ENCODE measurements at regions not wholly inside any gene's neighbourhood (a gene's known extent, or its start where the extent isn't known, plus 50 kb on each side); places are given as distances from the start of the nearest gene placed in this dataset.

GRCh38 chr12:127912035-127912665 is 354.8 kb upstream of the TMEM132C start:
- Histone ChIP-seq H3K9ac (ENCODE audit: low read length) (no peak overlapping the region), H3K27me3 (ENCODE audit: low read length) (no peaks in the 10 kb centered on the region), H3K79me2 (ENCODE audit: low read length) (no peaks in the 10 kb centered on the region), H3K4me1 (ENCODE audit: low read length) (no peaks in the 10 kb centered on the region), H3K4me2 (ENCODE audit: low read depth, low read length, poor library complexity, severe bottlenecking) (no peak overlapping the region), H4K20me1 (ENCODE audit: insufficient read depth, low read depth, low read length) (no peaks in the 10 kb centered on the region), H3K9me2 (replicated peaks; ENCODE audit: insufficient read depth, low read length) (no peaks in the 10 kb centered on the region), H2AFZ (ENCODE audit: low read length) (no peak overlapping the region), H3K36me3 (ENCODE audit: insufficient read depth, low read length) (no peaks in the 10 kb centered on the region), H3K9me3 (ENCODE audit: low read length) (no peaks in the 10 kb centered on the region), H3K27ac (ENCODE audit: low read length) (no peak overlapping the region), H3K4me3 (ENCODE audit: low read length) (no peak overlapping the region)
- no peak for DNase-seq

DNA sequence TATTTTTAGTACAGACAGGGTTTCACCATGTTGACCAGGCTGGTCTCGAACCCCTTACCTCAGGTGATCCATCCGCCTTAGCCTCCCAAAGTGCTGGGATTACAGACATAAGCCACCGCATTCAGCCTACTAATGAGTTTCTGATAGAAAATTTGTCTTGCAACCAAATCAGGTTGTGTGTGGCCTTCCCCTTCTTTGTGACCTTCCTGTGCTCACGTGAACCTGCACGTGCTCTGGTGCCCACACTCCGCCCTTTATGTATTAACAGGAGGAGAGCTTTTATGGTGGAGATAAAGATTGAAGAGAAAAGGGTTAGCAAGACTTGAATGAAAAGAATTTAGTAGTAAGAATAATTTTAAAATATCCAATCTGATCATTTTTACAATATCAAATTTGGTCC is 343.5 kb upstream of the TMEM132C start:
- Histone ChIP-seq H4K20me1 (ENCODE audit: insufficient read depth, low read depth, low read length) (no peaks in the 10 kb centered on the region), H3K9me2 (replicated peaks; ENCODE audit: insufficient read depth, low read length) (no peaks in the 10 kb centered on the region), H3K36me3 (ENCODE audit: insufficient read depth, low read length) (no peaks in the 10 kb centered on the region), H3K4me3 (ENCODE audit: low read length) (no peak overlapping the region), H3K79me2 (ENCODE audit: low read length) (no peaks in the 10 kb centered on the region), H3K9ac (ENCODE audit: low read length) (no peak overlapping the region), H3K9me3 (ENCODE audit: low read length) (no peaks in the 10 kb centered on the region), H3K4me2 (ENCODE audit: low read depth, low read length, poor library complexity, severe bottlenecking) (no peak overlapping the region), H2AFZ (ENCODE audit: low read length) (no peak overlapping the region), H3K27ac (ENCODE audit: low read length) (no peak overlapping the region), H3K27me3 (ENCODE audit: low read length) (no peaks in the 10 kb centered on the region), H3K4me1 (ENCODE audit: low read length) (no peaks in the 10 kb centered on the region)
- DNase-seq = peak; percentile 15

- peak; percentile 42 for DNase-seq
- H3K36me3 ChIP-seq (ENCODE audit: insufficient read depth, low read length) = no peaks in the 10 kb centered on the region
- no peaks in the 10 kb centered on the region for H4K20me1 ChIP-seq (ENCODE audit: insufficient read depth, low read depth, low read length)
- no peak overlapping the region for H3K4me2 ChIP-seq (ENCODE audit: low read depth, low read length, poor library complexity, severe bottlenecking)
- no peaks in the 10 kb centered on the region for H3K79me2 ChIP-seq (ENCODE audit: low read length)
- no peak overlapping the region for H2AFZ ChIP-seq (ENCODE audit: low read length)
- H3K4me1 ChIP-seq (ENCODE audit: low read length) = no peaks in the 10 kb centered on the region
- H3K9me3 ChIP-seq (ENCODE audit: low read length) = no peaks in the 10 kb centered on the region
- no peaks in the 10 kb centered on the region for H3K9me2 ChIP-seq (replicated peaks; ENCODE audit: insufficient read depth, low read length)
- no peaks in the 10 kb centered on the region for H3K27me3 ChIP-seq (ENCODE audit: low read length)
- H3K4me3 ChIP-seq (ENCODE audit: low read length) = no peak overlapping the region
- no peak overlapping the region for H3K9ac ChIP-seq (ENCODE audit: low read length)
- H3K27ac ChIP-seq (ENCODE audit: low read length) = no peak overlapping the region
These were observed 341.0 kb upstream of the TMEM132C start for GRCh38 chr12:127925971-127926370.

- H3K9me2 ChIP-seq (replicated peaks; ENCODE audit: insufficient read depth, low read length) = no peaks in the 10 kb centered on the region
- H3K4me2 ChIP-seq (ENCODE audit: low read depth, low read length, poor library complexity, severe bottlenecking) = no peak overlapping the region
- no peaks in the 10 kb centered on the region for H4K20me1 ChIP-seq (ENCODE audit: insufficient read depth, low read depth, low read length)
- no peak overlapping the region for H3K27ac ChIP-seq (ENCODE audit: low read length)
- H3K9ac ChIP-seq (ENCODE audit: low read length) = no peak overlapping the region
- DNase-seq = no peak
- no peak overlapping the region for H2AFZ ChIP-seq (ENCODE audit: low read length)
- H3K27me3 ChIP-seq (ENCODE audit: low read length) = no peaks in the 10 kb centered on the region
- no peak overlapping the region for H3K4me3 ChIP-seq (ENCODE audit: low read length)
- no peaks in the 10 kb centered on the region for H3K79me2 ChIP-seq (ENCODE audit: low read length)
- no peaks in the 10 kb centered on the region for H3K9me3 ChIP-seq (ENCODE audit: low read length)
- H3K4me1 ChIP-seq (ENCODE audit: low read length) = no peaks in the 10 kb centered on the region
- H3K36me3 ChIP-seq (ENCODE audit: insufficient read depth, low read length) = no peaks in the 10 kb centered on the region
These were observed 338.8 kb upstream of the TMEM132C start for GRCh38 chr12:127928178-127928577.

DNA sequence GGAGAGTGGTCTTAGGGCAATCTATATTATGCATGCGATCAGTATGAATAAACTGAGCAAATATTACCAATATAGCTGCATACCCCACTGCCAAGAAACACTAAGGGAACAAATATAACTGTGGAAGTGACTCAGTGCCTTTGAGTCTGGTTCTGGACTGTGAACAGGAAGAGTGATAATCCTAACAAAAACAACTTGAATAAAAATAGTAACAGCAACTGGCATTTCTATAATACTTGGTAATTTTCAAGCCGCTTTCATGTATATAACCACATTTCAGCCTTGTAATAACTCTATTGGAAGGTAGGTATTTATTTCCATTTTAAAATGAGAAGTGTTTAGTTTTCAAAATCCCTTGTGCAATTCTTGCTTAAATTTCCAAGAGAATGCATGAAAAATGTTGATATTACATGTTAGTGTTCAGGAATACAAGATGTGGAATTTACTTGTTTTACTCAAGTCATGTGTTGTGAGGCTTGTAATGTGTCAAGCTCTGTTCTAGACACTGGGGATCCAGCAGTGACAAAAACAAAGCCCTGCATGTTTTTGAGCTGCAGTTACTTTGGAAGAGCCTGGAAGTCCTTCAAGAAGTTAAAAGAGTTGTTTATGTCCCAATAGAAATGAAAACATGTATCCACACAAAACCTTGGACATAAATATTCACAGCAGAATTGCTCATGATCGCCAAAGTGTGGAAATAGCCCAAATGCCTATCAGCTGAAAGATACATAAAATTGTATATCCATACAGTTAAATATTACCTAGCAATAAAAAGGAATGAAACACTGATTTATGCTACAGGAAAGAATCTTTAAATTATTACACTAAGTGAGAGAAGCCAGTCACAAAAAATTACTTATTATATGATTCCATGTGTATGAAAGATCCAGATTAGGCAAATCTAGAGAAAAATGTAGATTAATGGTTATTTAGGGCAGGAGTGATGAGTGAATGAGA is 338.1 kb upstream of the TMEM132C start:
- Histone ChIP-seq H3K9me3 (ENCODE audit: low read length) (no peaks in the 10 kb centered on the region), H3K27me3 (ENCODE audit: low read length) (no peaks in the 10 kb centered on the region), H3K79me2 (ENCODE audit: low read length) (no peaks in the 10 kb centered on the region), H3K4me1 (ENCODE audit: low read length) (no peaks in the 10 kb centered on the region), H3K36me3 (ENCODE audit: insufficient read depth, low read length) (no peaks in the 10 kb centered on the region), H2AFZ (ENCODE audit: low read length) (no peak overlapping the region), H3K4me2 (ENCODE audit: low read depth, low read length, poor library complexity, severe bottlenecking) (no peak overlapping the region), H3K9me2 (replicated peaks; ENCODE audit: insufficient read depth, low read length) (no peaks in the 10 kb centered on the region), H4K20me1 (ENCODE audit: insufficient read depth, low read depth, low read length) (no peaks in the 10 kb centered on the region), H3K27ac (ENCODE audit: low read length) (no peak overlapping the region), H3K9ac (ENCODE audit: low read length) (no peak overlapping the region), H3K4me3 (ENCODE audit: low read length) (no peak overlapping the region)
- no peak for DNase-seq

DNA sequence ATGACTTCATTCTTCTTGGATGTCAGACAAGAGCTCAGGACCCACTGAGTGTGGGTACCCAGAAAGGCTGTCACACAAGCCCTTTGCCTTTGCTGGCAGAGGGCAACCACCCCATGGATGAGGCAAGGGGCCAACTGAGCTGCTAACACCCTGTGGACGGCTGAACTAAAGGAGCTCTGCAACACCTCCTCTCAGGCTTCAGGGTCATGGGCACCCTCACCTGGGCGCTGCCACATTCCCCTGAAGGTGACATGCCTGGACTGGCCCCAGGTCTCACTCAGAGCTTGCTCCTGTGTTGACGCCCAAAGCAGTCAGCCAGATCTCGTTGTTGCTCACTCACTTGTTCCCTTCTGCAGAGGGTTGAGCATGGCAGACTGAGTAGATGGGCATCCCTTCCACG is 336.8 kb upstream of the TMEM132C start:
- Histone ChIP-seq H3K9me2 (replicated peaks; ENCODE audit: insufficient read depth, low read length) (no peaks in the 10 kb centered on the region), H4K20me1 (ENCODE audit: insufficient read depth, low read depth, low read length) (no peaks in the 10 kb centered on the region), H3K27me3 (ENCODE audit: low read length) (no peaks in the 10 kb centered on the region), H3K4me2 (ENCODE audit: low read depth, low read length, poor library complexity, severe bottlenecking) (no peak overlapping the region), H3K79me2 (ENCODE audit: low read length) (no peaks in the 10 kb centered on the region), H3K4me1 (ENCODE audit: low read length) (no peaks in the 10 kb centered on the region), H3K4me3 (ENCODE audit: low read length) (no peak overlapping the region), H3K9ac (ENCODE audit: low read length) (no peak overlapping the region), H3K9me3 (ENCODE audit: low read length) (no peaks in the 10 kb centered on the region), H3K36me3 (ENCODE audit: insufficient read depth, low read length) (no peaks in the 10 kb centered on the region), H2AFZ (ENCODE audit: low read length) (no peak overlapping the region), H3K27ac (ENCODE audit: low read length) (no peak overlapping the region)
- DNase-seq = no peak

- Histone ChIP-seq H3K4me2 (ENCODE audit: low read depth, low read length, poor library complexity, severe bottlenecking) (no peak overlapping the region), H3K9ac (ENCODE audit: low read length) (no peak overlapping the region), H3K27ac (ENCODE audit: low read length) (no peak overlapping the region), H4K20me1 (ENCODE audit: insufficient read depth, low read depth, low read length) (no peaks in the 10 kb centered on the region), H3K9me3 (ENCODE audit: low read length) (no peaks in the 10 kb centered on the region), H3K27me3 (ENCODE audit: low read length) (no peaks in the 10 kb centered on the region), H2AFZ (ENCODE audit: low read length) (no peak overlapping the region), H3K4me1 (ENCODE audit: low read length) (no peaks in the 10 kb centered on the region), H3K79me2 (ENCODE audit: low read length) (no peaks in the 10 kb centered on the region), H3K4me3 (ENCODE audit: low read length) (no peak overlapping the region), H3K9me2 (replicated peaks; ENCODE audit: insufficient read depth, low read length) (no peaks in the 10 kb centered on the region; the same call in 1 of the 2 replicates), H3K36me3 (ENCODE audit: insufficient read depth, low read length) (no peaks in the 10 kb centered on the region)
- no peak for DNase-seq
These were observed 332.6 kb upstream of the TMEM132C start for GRCh38 chr12:127934409-127934808.

DNA sequence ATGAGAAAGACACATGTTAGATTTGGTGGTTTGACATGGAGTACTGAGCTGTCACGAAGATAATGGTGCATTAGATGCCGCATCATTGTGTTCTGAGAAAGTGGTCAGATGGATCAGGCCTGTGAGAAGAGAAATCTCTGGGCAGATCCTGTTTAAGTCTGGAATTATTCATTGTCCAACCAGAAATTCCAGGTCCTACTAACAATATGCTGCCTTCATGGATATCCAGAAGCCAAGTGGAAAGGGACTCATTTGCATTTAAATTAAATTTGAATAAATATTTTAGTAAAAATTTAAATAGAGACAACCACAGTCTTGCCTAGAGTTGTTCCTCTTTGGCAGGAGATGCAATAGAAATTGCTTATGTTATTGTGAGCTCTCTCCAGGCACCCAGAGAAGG is 330.5 kb upstream of the TMEM132C start:
- no peaks in the 10 kb centered on the region for H3K27me3 ChIP-seq (ENCODE audit: low read length)
- no peak for DNase-seq
- no peaks in the 10 kb centered on the region for H3K9me3 ChIP-seq (ENCODE audit: low read length)
- H3K4me1 ChIP-seq (ENCODE audit: low read length) = no peaks in the 10 kb centered on the region
- H3K36me3 ChIP-seq (ENCODE audit: insufficient read depth, low read length) = no peaks in the 10 kb centered on the region
- H3K9me2 ChIP-seq (replicated peaks; ENCODE audit: insufficient read depth, low read length) = no peaks in the 10 kb centered on the region; the same call in 1 of the 2 replicates
- no peak overlapping the region for H2AFZ ChIP-seq (ENCODE audit: low read length)
- H3K79me2 ChIP-seq (ENCODE audit: low read length) = no peaks in the 10 kb centered on the region
- H3K4me2 ChIP-seq (ENCODE audit: low read depth, low read length, poor library complexity, severe bottlenecking) = no peak overlapping the region
- H3K27ac ChIP-seq (ENCODE audit: low read length) = no peak overlapping the region
- no peak overlapping the region for H3K4me3 ChIP-seq (ENCODE audit: low read length)
- no peaks in the 10 kb centered on the region for H4K20me1 ChIP-seq (ENCODE audit: insufficient read depth, low read depth, low read length)
- H3K9ac ChIP-seq (ENCODE audit: low read length) = no peak overlapping the region
